ENCODE measurements at regions not wholly inside any gene's neighbourhood (a gene's known extent, or its start where the extent isn't known, plus 50 kb on each side); places are given as distances from the start of the nearest gene placed in this dataset.

- Histone ChIP-seq H3K4me1 (ENCODE audit: control insufficient read depth in 3 of 3, insufficient read depth in 2 of 3, low read depth in 1 of 3, low read length in 2 of 3) (no peaks in the 10 kb centered on the region), H3K36me3 (ENCODE audit: control insufficient read depth in 3 of 3, insufficient read depth in 2 of 3, low read depth in 1 of 3, low read length in 3 of 3) (no peaks in the 10 kb centered on the region), H3K9me3 (ENCODE audit: control insufficient read depth in 2 of 2, insufficient read depth in 1 of 2, low read depth in 1 of 2, low read length in 1 of 2) (no peaks in the 10 kb centered on the region), H3K27me3 (ENCODE audit: control insufficient read depth in 3 of 3, insufficient read depth in 3 of 3, low read length in 3 of 3) (peaks cover 0 to 6% (median 6%) of the 10 kb centered on the region in 3 donors), H3K27ac (ENCODE audit: low read depth in 1 of 3, low read length in 2 of 3) (no peak overlapping the region), H3K4me3 (ENCODE audit: low read depth in 1 of 3, low read length in 3 of 3) (no peak overlapping the region)
- WGBS, 3 donors, result 68 to 79% (median 71%) methylated on average over 2 of the region's 2 CpGs
- FAIRE-seq, result no peak
- DNase-seq, result no peak
Observed at GRCh38 chr5:133664422-133664821, 52.1 kb upstream of the FSTL4 start.

GRCh38 chr5:133663397-133664054 is 51.2 kb upstream of the FSTL4 start:
- H3K27me3 ChIP-seq (ENCODE audit: control insufficient read depth in 3 of 3, insufficient read depth in 3 of 3, low read length in 3 of 3), result peaks cover 0 to 6% (median 6%) of the 10 kb centered on the region in 3 donors
- H3K4me3 ChIP-seq (ENCODE audit: low read depth in 1 of 3, low read length in 3 of 3), result no peak overlapping the region
- FAIRE-seq (no peak), DNase-seq (no peak)
- H3K9me3 ChIP-seq (ENCODE audit: control insufficient read depth in 2 of 2, insufficient read depth in 1 of 2, low read depth in 1 of 2, low read length in 1 of 2), result no peaks in the 10 kb centered on the region
- no peaks in the 10 kb centered on the region for H3K4me1 ChIP-seq (ENCODE audit: control insufficient read depth in 3 of 3, insufficient read depth in 2 of 3, low read depth in 1 of 3, low read length in 2 of 3)
- no peak overlapping the region for H3K27ac ChIP-seq (ENCODE audit: low read depth in 1 of 3, low read length in 2 of 3)
- 79 to 87% (median 80%) methylated on average over 7 of the region's 7 CpGs for WGBS, 3 donors
- H3K36me3 ChIP-seq (ENCODE audit: control insufficient read depth in 3 of 3, insufficient read depth in 2 of 3, low read depth in 1 of 3, low read length in 3 of 3), result no peaks in the 10 kb centered on the region

DNA sequence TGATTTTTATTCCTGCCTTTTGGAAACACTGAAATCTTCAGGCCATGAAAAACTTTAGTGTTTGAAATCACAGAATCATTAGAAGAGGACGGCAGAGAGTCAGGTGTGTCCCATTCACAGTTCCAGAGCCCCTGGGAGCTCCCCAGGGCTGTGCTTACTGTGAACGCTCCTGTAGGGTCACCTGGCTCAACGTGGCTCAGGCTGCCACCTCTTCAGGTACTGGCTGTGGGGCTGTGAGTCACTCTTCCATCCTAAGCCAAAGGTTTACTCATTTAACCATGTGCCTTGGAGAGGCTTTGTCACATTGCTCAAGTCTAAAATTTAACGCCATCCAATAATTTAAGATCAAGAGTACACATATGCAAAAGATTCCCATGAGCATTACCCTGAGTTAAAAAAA is 50.2 kb upstream of the FSTL4 start:
- 46 to 62% (median 48%) methylated on average over 4 of the region's 4 CpGs for WGBS, 3 donors
- no peak for DNase-seq
- no peaks in the 10 kb centered on the region for H3K4me1 ChIP-seq (ENCODE audit: control insufficient read depth in 3 of 3, insufficient read depth in 2 of 3, low read depth in 1 of 3, low read length in 2 of 3)
- no peaks in the 10 kb centered on the region for H3K36me3 ChIP-seq (ENCODE audit: control insufficient read depth in 3 of 3, insufficient read depth in 2 of 3, low read depth in 1 of 3, low read length in 3 of 3)
- no peaks in the 10 kb centered on the region for H3K9me3 ChIP-seq (ENCODE audit: control insufficient read depth in 2 of 2, insufficient read depth in 1 of 2, low read depth in 1 of 2, low read length in 1 of 2)
- H3K4me3 ChIP-seq (ENCODE audit: low read depth in 1 of 3, low read length in 3 of 3), result no peak overlapping the region
- no peak for FAIRE-seq
- H3K27me3 ChIP-seq (ENCODE audit: control insufficient read depth in 3 of 3, insufficient read depth in 3 of 3, low read length in 3 of 3), result peaks cover 0 to 6% (median 3%) of the 10 kb centered on the region in 3 donors
- H3K27ac ChIP-seq (ENCODE audit: low read depth in 1 of 3, low read length in 2 of 3), result no peak overlapping the region
